ENCODE measurements at regions not wholly inside any gene's neighbourhood (a gene's known extent, or its start where the extent isn't known, plus 50 kb on each side); places are given as distances from the start of the nearest gene placed in this dataset.

- no peak for DNase-seq
Measured at GRCh38 chr17:70230850-70231640, 61.7 kb downstream of the KCNJ2 start.

- no peak for DNase-seq
Measured at GRCh38 chr17:70232466-70232865, 63.1 kb downstream of the KCNJ2 start.

- no peak for DNase-seq
Measured at GRCh38 chr17:70235252-70235651, 65.9 kb downstream of the KCNJ2 start.

- no peak for DNase-seq
Measured at GRCh38 chr17:70238228-70238627, 68.9 kb downstream of the KCNJ2 start.

- no peak for DNase-seq
Measured at GRCh38 chr17:70238646-70239045, 69.3 kb downstream of the KCNJ2 start.

DNA sequence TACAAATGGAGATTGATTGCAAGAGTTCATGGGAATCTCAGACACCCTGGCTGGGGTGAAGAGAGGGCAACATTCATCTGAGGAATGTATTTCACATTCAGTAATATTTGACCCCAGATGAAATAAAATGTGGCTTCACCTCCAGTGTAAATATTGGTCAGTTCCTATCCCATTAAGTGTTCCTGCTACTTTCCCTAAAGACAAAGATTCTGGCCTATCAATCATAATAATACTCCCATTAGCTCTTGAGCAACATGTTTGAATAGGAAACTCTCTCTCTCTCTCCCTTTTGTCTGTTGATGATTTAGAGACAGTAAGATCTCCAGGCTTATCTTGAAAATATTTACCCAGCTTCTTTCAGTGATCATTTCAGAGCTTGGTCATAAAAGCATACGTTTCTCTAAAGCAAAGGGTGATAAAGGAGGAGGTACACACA, 70.1 kb downstream of the KCNJ2 start:
- DNase-seq = no peak

- no peak for DNase-seq
Measured at GRCh38 chr17:70241071-70241470, 71.7 kb downstream of the KCNJ2 start.

DNA sequence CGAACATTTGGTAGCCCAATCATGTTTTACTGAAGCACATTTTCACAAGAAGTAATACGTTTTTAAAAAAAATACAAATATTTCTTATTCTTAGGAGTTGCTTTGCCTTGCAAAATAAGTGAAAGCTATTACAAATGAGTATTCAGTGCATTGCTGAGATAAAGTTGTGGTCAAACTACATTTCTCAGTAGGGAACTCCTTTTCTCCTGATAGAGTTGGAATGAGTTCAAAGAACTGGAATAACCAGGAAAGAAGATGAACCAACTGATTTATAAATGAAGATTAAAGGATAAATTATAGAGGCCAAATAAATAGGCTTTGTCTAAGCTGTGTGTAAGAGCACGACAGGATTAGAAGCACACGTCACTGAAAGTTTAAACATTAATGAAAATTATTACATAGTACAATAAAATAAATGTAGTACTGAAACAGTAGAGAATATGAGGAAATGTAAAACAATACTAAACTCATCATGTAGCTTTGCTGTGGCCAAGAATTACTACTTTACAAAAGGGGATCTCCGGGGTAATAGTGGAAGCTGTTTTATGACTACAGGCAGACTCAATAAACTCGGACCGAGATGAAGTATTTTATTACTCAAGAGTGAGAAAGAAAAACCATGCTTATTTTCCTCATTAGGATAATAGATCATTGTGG, 73.6 kb downstream of the KCNJ2 start:
- no peak for DNase-seq

- no peak for DNase-seq
Measured at GRCh38 chr17:70251706-70252105, 82.4 kb downstream of the KCNJ2 start.

DNA sequence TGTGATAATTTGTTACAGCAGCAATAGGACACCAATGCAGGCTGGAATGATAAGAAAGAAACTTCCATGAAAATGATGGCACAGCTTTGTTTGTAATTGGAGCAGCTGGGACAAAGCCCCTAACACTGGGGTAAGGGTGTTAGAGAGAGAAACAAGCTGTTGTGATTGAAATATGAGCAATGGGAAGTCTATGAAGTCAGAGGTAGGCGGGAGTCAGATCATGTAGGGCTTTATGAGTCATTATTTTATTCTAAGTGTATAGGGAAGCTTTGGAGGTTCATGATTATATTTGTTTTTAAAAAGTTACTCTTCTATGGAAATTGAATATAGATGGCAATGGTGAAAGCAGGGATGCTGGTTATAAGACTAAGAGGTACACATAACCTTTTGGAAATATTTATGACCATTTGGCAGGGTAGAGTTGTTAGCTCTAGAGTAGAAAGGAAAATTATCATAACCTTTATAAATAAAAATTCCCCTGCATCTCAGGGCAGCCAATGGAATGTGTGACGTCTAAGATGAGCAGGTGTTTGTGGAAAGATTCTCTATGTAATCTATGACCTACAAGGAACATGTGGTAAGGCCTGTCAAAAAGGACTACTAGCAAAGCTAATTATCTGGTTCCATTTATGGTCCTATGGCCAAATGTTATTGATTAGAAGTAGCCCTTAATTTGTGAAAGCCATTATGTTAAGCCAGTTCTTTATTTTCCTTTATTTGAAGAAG, 85.6 kb downstream of the KCNJ2 start:
- DNase-seq = peak; percentile 2

DNA sequence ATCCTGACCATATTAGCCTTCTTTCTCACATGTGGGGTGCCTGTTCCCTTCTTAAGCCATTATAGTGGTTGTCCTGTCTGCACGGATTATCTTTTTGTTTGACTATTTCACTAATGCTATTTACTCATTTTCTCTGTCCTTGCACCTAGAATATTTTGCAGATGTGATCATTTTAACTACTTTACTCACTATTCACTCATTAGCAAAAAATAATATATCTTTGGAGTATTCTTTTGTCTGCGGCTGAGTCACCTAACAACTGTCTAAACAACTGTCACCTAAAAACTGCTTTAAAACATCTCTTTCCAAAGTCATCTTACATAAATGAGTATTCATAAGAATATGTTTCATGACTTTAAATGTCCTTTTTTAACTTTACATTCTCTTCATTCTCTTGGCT, 87.4 kb downstream of the KCNJ2 start:
- DNase-seq = peak; percentile 5

GRCh38 chr17:70258465-70258864, 89.1 kb downstream of the KCNJ2 start:
- DNase-seq = no peak

GRCh38 chr17:70259400-70259799, 90.1 kb downstream of the KCNJ2 start:
- DNase-seq = no peak

GRCh38 chr17:70261170-70261569, 91.8 kb downstream of the KCNJ2 start:
- no peak for DNase-seq

DNA sequence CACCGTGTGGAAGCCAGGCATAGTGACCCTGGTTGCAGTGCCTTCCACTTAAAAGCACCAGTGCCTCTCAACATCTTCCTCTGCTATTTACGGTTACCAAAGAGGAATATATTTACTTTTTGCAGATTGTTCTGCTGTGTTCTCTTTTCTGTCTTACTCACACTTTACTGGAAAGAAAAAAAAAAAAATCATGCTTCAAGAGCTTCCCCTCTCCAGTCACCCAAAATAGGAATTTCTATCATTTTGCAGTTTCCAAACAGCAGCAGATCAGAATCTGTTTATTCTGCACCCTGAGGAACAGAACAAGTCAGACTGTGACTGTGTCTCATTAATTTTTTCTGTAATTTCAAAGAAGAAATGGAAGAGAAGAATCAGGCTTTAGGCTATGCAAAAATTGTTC, 96.1 kb downstream of the KCNJ2 start:
- no peak for DNase-seq

GRCh38 chr17:70266394-70266793, 97.1 kb downstream of the KCNJ2 start:
- no peak for DNase-seq

GRCh38 chr17:70268383-70268782, 99.1 kb downstream of the KCNJ2 start:
- no peak for DNase-seq

DNA sequence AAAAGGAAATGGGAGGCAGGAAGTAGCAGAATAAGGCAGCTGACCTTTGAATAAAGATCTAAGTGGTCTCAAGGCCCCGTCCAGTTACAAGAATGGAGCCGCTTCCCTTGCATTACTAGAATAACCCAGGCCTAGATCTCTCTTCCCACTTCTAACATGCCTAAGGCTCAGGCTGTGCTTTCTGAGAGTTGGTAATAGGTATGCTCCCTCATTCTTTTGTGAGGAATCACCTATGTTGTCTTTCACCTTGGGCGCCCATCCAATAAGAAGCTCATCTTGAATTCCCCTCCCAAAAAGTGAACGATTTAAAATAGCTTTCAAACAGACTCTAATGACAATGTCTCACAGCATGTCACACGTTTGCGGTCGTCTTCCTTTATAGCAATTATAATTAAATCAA, 101.2 kb downstream of the KCNJ2 start:
- no peak for DNase-seq

GRCh38 chr17:70271200-70271599, 101.9 kb downstream of the KCNJ2 start:
- no peak for DNase-seq

DNA sequence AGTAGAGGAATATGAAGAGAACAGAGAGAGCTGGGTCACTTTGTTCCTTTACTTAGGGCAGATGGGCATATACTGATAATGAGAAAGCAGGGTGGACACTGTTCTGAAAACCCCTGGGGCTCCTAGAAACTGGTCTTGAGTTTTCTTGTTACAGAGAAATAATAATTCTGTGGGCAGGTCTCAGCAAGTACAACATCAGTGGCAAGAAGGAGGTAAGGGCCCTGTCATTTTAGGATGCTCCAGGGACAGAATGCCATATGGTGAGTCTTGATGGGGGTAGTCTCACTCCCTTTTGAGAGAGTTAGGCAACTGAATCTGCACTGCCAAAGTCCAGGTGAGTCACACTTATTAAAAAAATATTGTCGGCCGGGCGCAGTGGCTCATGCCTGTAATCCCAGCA, 102.3 kb downstream of the KCNJ2 start:
- no peak for DNase-seq

- DNase-seq = no peak
Measured at GRCh38 chr17:70274255-70274654, 104.9 kb downstream of the KCNJ2 start.

DNA sequence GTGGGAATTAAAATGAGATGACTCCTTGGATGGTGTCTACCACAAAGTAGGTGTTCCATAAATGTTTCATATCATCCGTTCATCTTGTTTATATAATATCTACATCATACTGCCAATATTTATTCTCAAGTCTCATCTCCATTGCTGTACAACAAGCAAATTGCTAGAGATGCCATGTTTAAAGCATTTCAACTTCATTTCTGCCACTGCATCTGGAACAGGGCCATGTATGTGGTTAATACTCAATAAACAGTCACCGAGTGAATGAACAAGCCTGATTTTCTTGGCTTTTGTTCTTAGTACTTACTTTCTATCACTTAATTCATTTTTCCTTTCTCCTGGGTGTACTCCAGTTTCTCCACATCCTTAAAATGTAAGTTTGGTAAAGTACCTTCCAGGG, 107.6 kb downstream of the KCNJ2 start:
- no peak for DNase-seq

GRCh38 chr17:70278844-70279462, 109.6 kb downstream of the KCNJ2 start:
- no peak for DNase-seq

Measured in fibroblast of skin of back (primary cell).